H9 (cell line): ENCODE measurements at regions not wholly inside any gene's neighbourhood (a gene's known extent, or its start where the extent isn't known, plus 50 kb on each side); places are given as distances from the start of the nearest gene placed in this dataset.

Experiments used
- DNase-seq: peaks from one replicate; pipeline ENCODE4 v3.0.0-alpha.2; 2017
- H2AFZ ChIP-seq: one replicate; pipeline ENCODE4 v1.6.1; 2013; ENCODE audit warnings: mild to moderate bottlenecking, low read length, control low read depth, moderate library complexity
- H2AK5ac ChIP-seq: 2 replicates; pipeline ENCODE4 v1.6.1; 2013; ENCODE audit warnings: low read length, control low read depth, mixed read lengths; ENCODE audit not compliant: insufficient read length
- H2BK120ac ChIP-seq: one replicate; pipeline ENCODE4 v1.6.1; 2013; ENCODE audit warnings: low read depth, mild to moderate bottlenecking, low read length, control low read depth, inconsistent platforms; ENCODE audit not compliant: poor library complexity, severe bottlenecking
- H2BK12ac ChIP-seq: 2 replicates; pipeline ENCODE4 v1.6.1; 2013; ENCODE audit warnings: low read length, control low read depth, mixed read lengths, low read depth; ENCODE audit not compliant: insufficient read length
- H2BK15ac ChIP-seq: 2 replicates; pipeline ENCODE4 v1.6.1; 2013; ENCODE audit warnings: low read depth, low read length, control low read depth
- H2BK20ac ChIP-seq: one replicate; pipeline ENCODE4 v1.6.1; 2013; ENCODE audit warnings: low read depth, mild to moderate bottlenecking, low read length, control low read depth, inconsistent platforms; ENCODE audit not compliant: poor library complexity, severe bottlenecking
- H2BK5ac ChIP-seq: 2 replicates; pipeline ENCODE4 v1.6.1; 2013; ENCODE audit warnings: low read length, control low read depth, mixed read lengths; ENCODE audit not compliant: insufficient read length
- H3K14ac ChIP-seq: 2 replicates; pipeline ENCODE4 v1.6.1; 2013; ENCODE audit warnings: low read length, control low read depth; ENCODE audit not compliant: insufficient read depth
- H3K18ac ChIP-seq: 2 replicates; pipeline ENCODE4 v1.6.1; 2013; ENCODE audit warnings: low read depth, mild to moderate bottlenecking, mixed read lengths, low read length, control low read depth; ENCODE audit not compliant: insufficient read length
- H3K23ac ChIP-seq: 2 replicates; pipeline ENCODE4 v1.6.1; 2013; ENCODE audit warnings: low read length, control low read depth, mixed read lengths, low read depth; ENCODE audit not compliant: insufficient read length
- H3K23me2 ChIP-seq: 2 replicates; pipeline ENCODE4 v1.6.1; 2013; ENCODE audit warnings: low read depth, mild to moderate bottlenecking, mixed read lengths, low read length, control low read depth; ENCODE audit not compliant: insufficient read length, poor library complexity, severe bottlenecking
- H3K27ac ChIP-seq: 2 replicates; pipeline ENCODE4 v1.5.1; 2013; ENCODE audit warnings: low read length, control low read depth, mixed read lengths, low read depth; ENCODE audit not compliant: insufficient read length
- H3K27me3 ChIP-seq: 2 replicates; pipeline ENCODE4 v1.6.1; 2013; ENCODE audit warnings: low read length, control low read depth, inconsistent platforms; ENCODE audit not compliant: insufficient read depth
- H3K4ac ChIP-seq: 2 replicates; pipeline ENCODE4 v1.6.1; 2013; ENCODE audit warnings: low read depth, mild to moderate bottlenecking, control low read depth, inconsistent platforms, low read length, moderate library complexity
- H3K4me1 ChIP-seq: 2 replicates; pipeline ENCODE4 v1.6.1; 2013; ENCODE audit warnings: low read length, control low read depth, inconsistent platforms; ENCODE audit not compliant: insufficient read depth
- H3K4me2 ChIP-seq: 2 replicates; pipeline ENCODE4 v1.6.1; 2013; ENCODE audit warnings: low read length, control low read depth, mixed read lengths; ENCODE audit not compliant: insufficient read length, insufficient read depth
- H3K56ac ChIP-seq: 2 replicates; pipeline ENCODE4 v1.6.1; 2013; ENCODE audit warnings: low read depth, mild to moderate bottlenecking, mixed read lengths, low read length, control low read depth; ENCODE audit not compliant: insufficient read length
- H3K79me1 ChIP-seq: 2 replicates; pipeline ENCODE4 v1.6.1; 2013; ENCODE audit warnings: low read depth, mild to moderate bottlenecking, moderate library complexity, low read length, control low read depth, inconsistent platforms; ENCODE audit not compliant: insufficient read depth, poor library complexity, severe bottlenecking
- H3K79me2 ChIP-seq: 2 replicates; pipeline ENCODE4 v1.6.1; 2013; ENCODE audit warnings: low read length, control low read depth, inconsistent platforms; ENCODE audit not compliant: insufficient read depth
- H3K9ac ChIP-seq: 2 replicates; pipeline ENCODE4 v1.6.1; 2013; ENCODE audit warnings: low read length, control low read depth, mixed read lengths; ENCODE audit not compliant: insufficient read length; ENCODE audit errors: extremely low read depth
- H3K9me3 ChIP-seq: one replicate; pipeline ENCODE4 v1.6.1; 2013; ENCODE audit warnings: low read depth, low read length, inconsistent platforms; ENCODE audit not compliant: control insufficient read depth
- H3T11ph ChIP-seq: one replicate; pipeline ENCODE4 v1.6.1; 2013; ENCODE audit warnings: mild to moderate bottlenecking, low read length, control low read depth, inconsistent platforms
- H4K20me1 ChIP-seq: one replicate; pipeline ENCODE4 v1.6.1; 2013; ENCODE audit not compliant: control insufficient read depth, insufficient read length, insufficient read depth
- H4K5ac ChIP-seq: 2 replicates; pipeline ENCODE4 v1.6.1; 2013; ENCODE audit warnings: low read depth, mild to moderate bottlenecking, mixed read lengths, low read length, control low read depth; ENCODE audit not compliant: insufficient read length
- H4K8ac ChIP-seq: replicated peaks from 2 replicates; pipeline ENCODE4 v1.6.1; 2013; ENCODE audit warnings: low read length, control low read depth, mixed read lengths, low read depth; ENCODE audit not compliant: insufficient read length
- H4K91ac ChIP-seq: 2 replicates; pipeline ENCODE4 v1.6.1; 2013; ENCODE audit warnings: low read depth, mild to moderate bottlenecking, moderate library complexity, mixed read lengths, low read length, control low read depth; ENCODE audit not compliant: insufficient read length
- H3K27ac Mint-ChIP-seq, 3 experiments: 2 replicates in 2 of 3; 3 replicates in 1 of 3; pipeline ENCODE4 v1.8.0; 2020 to 2021; ENCODE audit warnings: mixed read lengths in 3 of 3, mild to moderate bottlenecking in 1 of 3, moderate library complexity in 1 of 3
- H3K27me3 Mint-ChIP-seq: 2 replicates; pipeline ENCODE4 v1.8.0; 2021; ENCODE audit warnings: low read depth, mild to moderate bottlenecking, moderate library complexity, mixed read lengths
- H3K36me3 Mint-ChIP-seq, 3 experiments: 2 replicates in 2 of 3; 3 replicates in 1 of 3; pipeline ENCODE4 v1.8.0; 2020 to 2021; ENCODE audit warnings: low read depth in 3 of 3, mixed read lengths in 3 of 3; ENCODE audit not compliant: insufficient read depth in 1 of 3
- H3K4me1 Mint-ChIP-seq, 2 experiments: 2 replicates each; pipeline ENCODE4 v1.8.0; 2020; ENCODE audit warnings: mixed read lengths in 2 of 2
- H3K4me3 Mint-ChIP-seq, 2 experiments: 2 replicates in 1 of 2; 3 replicates in 1 of 2; pipeline ENCODE4 v1.8.0; 2020 to 2021; ENCODE audit warnings: mild to moderate bottlenecking in 2 of 2, mixed read lengths in 2 of 2, moderate library complexity in 1 of 2
- H3K9me3 Mint-ChIP-seq, 2 experiments: 2 replicates in 1 of 2; 3 replicates in 1 of 2; pipeline ENCODE4 v1.8.0; 2020; ENCODE audit warnings: mild to moderate bottlenecking in 2 of 2, mixed read lengths in 2 of 2, moderate library complexity in 1 of 2
- WGBS: extraction: QIAGEN DNeasy Blood & Tissue Kit; methylation state at CpG from one replicate; pipeline ENCODE4 v1.1.7; 2013; ENCODE audit warnings: missing lambda C conversion rate, low lambda C conversion rate, mixed read lengths; ENCODE audit not compliant: insufficient read length; ENCODE audit errors: extremely low coverage; 5-methylcytosine and 5-hydroxymethylcytosine counted together
- TF ChIP-seq, protein P1 (sequence below): fragments of 200-600 bp; sonication (generic); conservative IDR thresholded peaks from 3 replicates; pipeline ENCODE4 v1.8.0; 2021; ENCODE audit warnings: antibody characterized with exemption, mild to moderate bottlenecking

DNA sequence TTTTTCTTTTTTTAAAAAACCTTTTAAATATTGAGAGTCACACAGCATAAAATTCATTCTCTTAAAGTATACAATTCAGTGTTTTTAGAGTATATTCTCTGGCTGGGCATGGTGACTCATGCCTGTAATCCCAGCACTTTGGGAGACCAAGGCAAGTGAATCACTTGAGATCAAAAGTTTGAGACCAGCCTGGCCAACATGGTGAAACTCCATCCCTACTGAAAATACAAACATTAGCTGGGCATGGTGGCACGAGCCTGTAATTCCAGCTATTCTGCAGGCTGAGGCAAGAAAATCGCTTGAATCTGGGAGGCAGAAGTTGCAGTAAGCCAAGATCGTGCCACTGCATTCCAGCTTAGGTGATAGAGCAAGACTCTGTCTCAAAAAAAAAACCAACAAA lies 68.4 kb upstream of the BCAT1 start:
- TF ChIP-seq, protein P1, sequence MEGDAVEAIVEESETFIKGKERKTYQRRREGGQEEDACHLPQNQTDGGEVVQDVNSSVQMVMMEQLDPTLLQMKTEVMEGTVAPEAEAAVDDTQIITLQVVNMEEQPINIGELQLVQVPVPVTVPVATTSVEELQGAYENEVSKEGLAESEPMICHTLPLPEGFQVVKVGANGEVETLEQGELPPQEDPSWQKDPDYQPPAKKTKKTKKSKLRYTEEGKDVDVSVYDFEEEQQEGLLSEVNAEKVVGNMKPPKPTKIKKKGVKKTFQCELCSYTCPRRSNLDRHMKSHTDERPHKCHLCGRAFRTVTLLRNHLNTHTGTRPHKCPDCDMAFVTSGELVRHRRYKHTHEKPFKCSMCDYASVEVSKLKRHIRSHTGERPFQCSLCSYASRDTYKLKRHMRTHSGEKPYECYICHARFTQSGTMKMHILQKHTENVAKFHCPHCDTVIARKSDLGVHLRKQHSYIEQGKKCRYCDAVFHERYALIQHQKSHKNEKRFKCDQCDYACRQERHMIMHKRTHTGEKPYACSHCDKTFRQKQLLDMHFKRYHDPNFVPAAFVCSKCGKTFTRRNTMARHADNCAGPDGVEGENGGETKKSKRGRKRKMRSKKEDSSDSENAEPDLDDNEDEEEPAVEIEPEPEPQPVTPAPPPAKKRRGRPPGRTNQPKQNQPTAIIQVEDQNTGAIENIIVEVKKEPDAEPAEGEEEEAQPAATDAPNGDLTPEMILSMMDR, result no peak
- Histone ChIP-seq H3K18ac (no peak overlapping the region), H2AK5ac (no peak overlapping the region), H3K23me2 (no peaks in the 10 kb centered on the region), H3K9me3 (no peaks in the 10 kb centered on the region), H3K4me1 (no peaks in the 10 kb centered on the region), H3K9ac (no peak overlapping the region), H3K79me1 (no peaks in the 10 kb centered on the region), H2BK20ac (no peak overlapping the region), H4K8ac (no peak overlapping the region), H2BK15ac (no peak overlapping the region), H3K79me2 (no peaks in the 10 kb centered on the region), H3K27ac (no peak overlapping the region), H2BK12ac (no peak overlapping the region), H2BK120ac (no peak overlapping the region), H2AFZ (no peak overlapping the region), H2BK5ac (no peak overlapping the region), H3K27me3 (no peaks in the 10 kb centered on the region), H4K91ac (no peak overlapping the region), H3K23ac (no peak overlapping the region), H3T11ph (no peak overlapping the region), H3K14ac (no peak overlapping the region), H3K56ac (no peak overlapping the region), H4K20me1 (no peaks in the 10 kb centered on the region), H3K4me2 (no peak overlapping the region), H4K5ac (no peak overlapping the region), H3K4ac (no peak overlapping the region)
- no peak overlapping the region; a peak in 1 of 7 replicates for H3K27ac Mint-ChIP-seq
- peaks cover 0 to 5% of the 10 kb centered on the region in 2 experiments; a peak in 2 of 5 replicates for H3K9me3 Mint-ChIP-seq
- H3K4me1 Mint-ChIP-seq, result no peaks in the 10 kb centered on the region
- no peaks in the 10 kb centered on the region for H3K27me3 Mint-ChIP-seq
- WGBS, result no CpG with 5 or more reads among the region's 3 CpGs
- DNase-seq, result no peak
- H3K36me3 Mint-ChIP-seq, result no peaks in the 10 kb centered on the region; a peak in 2 of 7 replicates
- H3K4me3 Mint-ChIP-seq, result no peak overlapping the region
